Testis (tissue), 2 donors: ENCODE measurements at regions not wholly inside any gene's neighbourhood (a gene's known extent, or its start where the extent isn't known, plus 50 kb on each side); places are given as distances from the start of the nearest gene placed in this dataset.

Source experiments
- CTCF ChIP-seq, 3 experiments: fragments of 450-650 bp in 2 of 3; fragments of 200-600 bp in 1 of 3; sonication (generic) in 1 of 3; IDR thresholded peaks; one replicate each; pipeline ENCODE4 v1.5.1; 2016 to 2019; ENCODE audit warnings: antibody characterized with exemption in 3 of 3, mild to moderate bottlenecking in 2 of 3, moderate library complexity in 1 of 3
- POLR2A ChIP-seq: fragments of 450-650 bp; IDR thresholded peaks from one replicate; pipeline ENCODE4 v1.6.1; 2017; ENCODE audit warnings: antibody characterized with exemption, mild to moderate bottlenecking, moderate library complexity

- TF ChIP-seq POLR2A (no peak), CTCF (IDR thresholded peaks at IDR 0.05) (no peak)
These were observed 332.6 kb upstream of the CHORDC1 start for GRCh38 chr11:90555477-90555876.
